ENCODE measurements at regions not wholly inside any gene's neighbourhood (a gene's known extent, or its start where the extent isn't known, plus 50 kb on each side); places are given as distances from the start of the nearest gene placed in this dataset.

DNA sequence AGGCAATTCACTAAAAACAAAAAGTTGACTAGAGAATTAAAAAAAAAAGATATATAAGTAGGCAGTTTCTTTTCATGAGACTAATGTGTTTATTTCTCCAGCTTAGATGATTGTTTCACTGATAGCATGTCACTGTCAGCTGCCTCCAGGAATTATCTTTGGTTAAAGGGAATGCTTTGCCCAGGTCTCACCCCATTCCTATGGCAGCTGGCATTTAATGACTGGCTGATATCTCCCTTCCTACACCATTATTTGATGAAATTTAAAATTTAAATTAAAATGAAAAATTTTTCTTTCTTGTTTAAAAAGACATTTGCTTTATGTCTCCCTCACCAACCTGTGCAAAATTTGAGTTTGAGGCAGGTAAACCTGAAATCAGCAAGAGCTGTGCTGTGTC, 214.5 kb upstream of the PRSS1 start:
- H3K9me3 ChIP-seq (ENCODE audit: control insufficient read depth, insufficient read depth, low read depth, low read length): no peaks in the 10 kb centered on the region
- H3K27ac ChIP-seq (ENCODE audit: insufficient read depth, low read length): no peak overlapping the region
- H3K4me2 ChIP-seq (ENCODE audit: extremely low read depth, insufficient read depth, low read length): no peak overlapping the region
- H3K79me2 ChIP-seq (ENCODE audit: control insufficient read depth, insufficient read depth, low read length): no peaks in the 10 kb centered on the region
- H3K4me3 ChIP-seq (replicated peaks in 1 of 4; ENCODE audit: control extremely low read depth in 1 of 4, insufficient read depth in 1 of 4, low read depth in 3 of 4, low read length in 4 of 4): no peak overlapping the region
- H3K4me1 ChIP-seq (ENCODE audit: control insufficient read depth, extremely low read depth, insufficient read depth, low read length): peaks cover 11% of the 10 kb centered on the region
- no peak for TF ChIP-seq EZH2 (IDR thresholded peaks at IDR 0.05; ENCODE audit: low read length, missing control alignments)
- TF ChIP-seq, protein P1, sequence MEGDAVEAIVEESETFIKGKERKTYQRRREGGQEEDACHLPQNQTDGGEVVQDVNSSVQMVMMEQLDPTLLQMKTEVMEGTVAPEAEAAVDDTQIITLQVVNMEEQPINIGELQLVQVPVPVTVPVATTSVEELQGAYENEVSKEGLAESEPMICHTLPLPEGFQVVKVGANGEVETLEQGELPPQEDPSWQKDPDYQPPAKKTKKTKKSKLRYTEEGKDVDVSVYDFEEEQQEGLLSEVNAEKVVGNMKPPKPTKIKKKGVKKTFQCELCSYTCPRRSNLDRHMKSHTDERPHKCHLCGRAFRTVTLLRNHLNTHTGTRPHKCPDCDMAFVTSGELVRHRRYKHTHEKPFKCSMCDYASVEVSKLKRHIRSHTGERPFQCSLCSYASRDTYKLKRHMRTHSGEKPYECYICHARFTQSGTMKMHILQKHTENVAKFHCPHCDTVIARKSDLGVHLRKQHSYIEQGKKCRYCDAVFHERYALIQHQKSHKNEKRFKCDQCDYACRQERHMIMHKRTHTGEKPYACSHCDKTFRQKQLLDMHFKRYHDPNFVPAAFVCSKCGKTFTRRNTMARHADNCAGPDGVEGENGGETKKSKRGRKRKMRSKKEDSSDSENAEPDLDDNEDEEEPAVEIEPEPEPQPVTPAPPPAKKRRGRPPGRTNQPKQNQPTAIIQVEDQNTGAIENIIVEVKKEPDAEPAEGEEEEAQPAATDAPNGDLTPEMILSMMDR (conservative IDR thresholded peaks at IDR 0.05 in 1 of 2, IDR thresholded peaks at IDR 0.05 in 1 of 2; ENCODE audit: low read depth in 1 of 2, low read length in 2 of 2): no peak
- no peaks in the 10 kb centered on the region for H3K27me3 ChIP-seq (ENCODE audit: control insufficient read depth, insufficient read depth, low read length)
- H2AFZ ChIP-seq (ENCODE audit: low read length): no peak overlapping the region
- H3K36me3 ChIP-seq (ENCODE audit: control insufficient read depth, insufficient read depth, low read length): no peaks in the 10 kb centered on the region
- no peaks in the 10 kb centered on the region for H4K20me1 ChIP-seq (ENCODE audit: control insufficient read depth, extremely low read depth, insufficient read depth, low read length)
- no peak overlapping the region for H3K9ac ChIP-seq (ENCODE audit: insufficient read depth, low read length)
- DNase-seq (ENCODE audit: low read depth in 2 of 2): no peak

GRCh38 chr7:142533920-142534319, 215.4 kb upstream of the PRSS1 start:
- no peak overlapping the region for H3K4me3 ChIP-seq (replicated peaks in 1 of 4; ENCODE audit: control extremely low read depth in 1 of 4, insufficient read depth in 1 of 4, low read depth in 3 of 4, low read length in 4 of 4)
- H3K36me3 ChIP-seq (ENCODE audit: control insufficient read depth, insufficient read depth, low read length): no peaks in the 10 kb centered on the region
- no peak overlapping the region for H3K9ac ChIP-seq (ENCODE audit: insufficient read depth, low read length)
- no peaks in the 10 kb centered on the region for H3K9me3 ChIP-seq (ENCODE audit: control insufficient read depth, insufficient read depth, low read depth, low read length)
- no peak overlapping the region for H3K27ac ChIP-seq (ENCODE audit: insufficient read depth, low read length)
- no peaks in the 10 kb centered on the region for H3K79me2 ChIP-seq (ENCODE audit: control insufficient read depth, insufficient read depth, low read length)
- H2AFZ ChIP-seq (ENCODE audit: low read length): no peak overlapping the region
- DNase-seq (ENCODE audit: low read depth in 2 of 2): no peak
- H3K4me2 ChIP-seq (ENCODE audit: extremely low read depth, insufficient read depth, low read length): no peak overlapping the region
- peaks cover 8% of the 10 kb centered on the region for H3K4me1 ChIP-seq (ENCODE audit: control insufficient read depth, extremely low read depth, insufficient read depth, low read length)
- TF ChIP-seq EZH2 (IDR thresholded peaks at IDR 0.05; ENCODE audit: low read length, missing control alignments): no peak
- TF ChIP-seq, protein P1 (conservative IDR thresholded peaks at IDR 0.05 in 1 of 2, IDR thresholded peaks at IDR 0.05 in 1 of 2; ENCODE audit: low read depth in 1 of 2, low read length in 2 of 2): no peak
- no peaks in the 10 kb centered on the region for H3K27me3 ChIP-seq (ENCODE audit: control insufficient read depth, insufficient read depth, low read length)
- no peaks in the 10 kb centered on the region for H4K20me1 ChIP-seq (ENCODE audit: control insufficient read depth, extremely low read depth, insufficient read depth, low read length)

DNA sequence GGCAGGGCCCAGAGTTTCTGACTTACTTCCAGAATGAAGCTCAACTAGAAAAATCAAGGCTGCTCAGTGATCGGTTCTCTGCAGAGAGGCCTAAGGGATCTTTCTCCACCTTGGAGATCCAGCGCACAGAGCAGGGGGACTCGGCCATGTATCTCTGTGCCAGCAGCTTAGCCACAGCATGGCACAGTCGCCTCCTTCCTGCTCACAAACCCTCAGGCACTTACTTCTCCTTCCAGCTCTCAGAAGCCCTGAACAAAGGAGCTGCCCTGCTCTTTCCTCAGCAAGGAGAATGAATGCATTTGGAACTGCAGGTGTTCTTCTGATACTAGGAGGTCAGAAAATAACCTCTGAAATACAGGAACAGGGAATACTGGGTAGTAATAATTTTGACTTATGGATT, 219.7 kb upstream of the PRSS1 start:
- Histone ChIP-seq H3K27me3 (ENCODE audit: control insufficient read depth, insufficient read depth, low read length) (peaks cover 8% of the 10 kb centered on the region), H4K20me1 (ENCODE audit: control insufficient read depth, extremely low read depth, insufficient read depth, low read length) (no peaks in the 10 kb centered on the region), H3K9ac (ENCODE audit: insufficient read depth, low read length) (no peak overlapping the region), H3K27ac (ENCODE audit: insufficient read depth, low read length) (no peak overlapping the region), H2AFZ (ENCODE audit: low read length) (no peak overlapping the region), H3K9me3 (ENCODE audit: control insufficient read depth, insufficient read depth, low read depth, low read length) (no peaks in the 10 kb centered on the region), H3K4me2 (ENCODE audit: extremely low read depth, insufficient read depth, low read length) (no peak overlapping the region), H3K4me1 (ENCODE audit: control insufficient read depth, extremely low read depth, insufficient read depth, low read length) (no peaks in the 10 kb centered on the region), H3K4me3 (replicated peaks in 1 of 4; ENCODE audit: control extremely low read depth in 1 of 4, insufficient read depth in 1 of 4, low read depth in 3 of 4, low read length in 4 of 4) (no peak overlapping the region), H3K36me3 (ENCODE audit: control insufficient read depth, insufficient read depth, low read length) (no peaks in the 10 kb centered on the region), H3K79me2 (ENCODE audit: control insufficient read depth, insufficient read depth, low read length) (no peaks in the 10 kb centered on the region)
- TF ChIP-seq EZH2 (IDR thresholded peaks at IDR 0.05; ENCODE audit: low read length, missing control alignments): no peak
- no peak for DNase-seq (ENCODE audit: low read depth in 2 of 2)
